ENCODE measurements at regions not wholly inside any gene's neighbourhood (a gene's known extent, or its start where the extent isn't known, plus 50 kb on each side); places are given as distances from the start of the nearest gene placed in this dataset.

GRCh38 chr20:20768202-20768815, 55.9 kb upstream of the RALGAPA2 start:
- DNase-seq (ENCODE audit: low spot score in 2 of 2): no peak
- H3K27me3 ChIP-seq: no peaks in the 10 kb centered on the region
- peaks cover 0 to 5% of the 10 kb centered on the region in 2 donors for H3K9me3 ChIP-seq
- intact Hi-C loops (cut with DNase I; ENCODE audit: low total_unique reads): no loop called here
- no peak overlapping the region for H3K4me3 ChIP-seq
- TF ChIP-seq POLR2AphosphoS5 (IDR thresholded peaks at IDR 0.05) (no peak), CTCF (IDR thresholded peaks at IDR 0.05) (no peak), POLR2A (IDR thresholded peaks at IDR 0.05) (no peak)
- no peak overlapping the region for H3K27ac ChIP-seq
- H3K4me1 ChIP-seq: no peaks in the 10 kb centered on the region
- H3K36me3 ChIP-seq: no peaks in the 10 kb centered on the region

- no peaks in the 10 kb centered on the region for H3K36me3 ChIP-seq
- TF ChIP-seq CTCF (IDR thresholded peaks at IDR 0.05) (no peak), POLR2A (IDR thresholded peaks at IDR 0.05) (no peak), POLR2AphosphoS5 (IDR thresholded peaks at IDR 0.05) (no peak)
- DNase-seq (ENCODE audit: low spot score in 2 of 2): no peak
- peaks cover 0 to under 1% of the 10 kb centered on the region in 2 donors for H3K4me1 ChIP-seq
- H3K4me3 ChIP-seq: no peak overlapping the region
- intact Hi-C loops (cut with DNase I; ENCODE audit: low total_unique reads): no loop called here
- no peaks in the 10 kb centered on the region for H3K9me3 ChIP-seq
- H3K27me3 ChIP-seq: no peaks in the 10 kb centered on the region
- no peak overlapping the region for H3K27ac ChIP-seq
These were observed 53.4 kb upstream of the RALGAPA2 start for GRCh38 chr20:20765696-20766365.

- no peaks in the 10 kb centered on the region for H3K36me3 ChIP-seq
- no peak for DNase-seq (ENCODE audit: low spot score in 2 of 2)
- no peaks in the 10 kb centered on the region for H3K9me3 ChIP-seq
- intact Hi-C loops (cut with DNase I; ENCODE audit: low total_unique reads): no loop called here
- no peaks in the 10 kb centered on the region for H3K27me3 ChIP-seq
- peaks cover 4 to 7% of the 10 kb centered on the region in 2 donors for H3K4me1 ChIP-seq
- H3K27ac ChIP-seq: no peak overlapping the region
- no peak overlapping the region for H3K4me3 ChIP-seq
- TF ChIP-seq POLR2AphosphoS5 (IDR thresholded peaks at IDR 0.05) (no peak), CTCF (IDR thresholded peaks at IDR 0.05) (no peak), POLR2A (IDR thresholded peaks at IDR 0.05) (no peak)
These were observed 51.2 kb upstream of the RALGAPA2 start for GRCh38 chr20:20763650-20764049.

Data from breast epithelium (tissue), 4 donors.